CD14-positive monocyte (primary cell): ENCODE measurements at regions not wholly inside any gene's neighbourhood (a gene's known extent, or its start where the extent isn't known, plus 50 kb on each side); places are given as distances from the start of the nearest gene placed in this dataset.

Experiments
- DNase-seq, 3 donors: peaks; one replicate each; pipeline ENCODE4 v3.0.0-alpha.2; 2011 to 2022
- H2AFZ ChIP-seq: 2 replicates; pipeline ENCODE4 v1.6.0; 2012; ENCODE audit warnings: mild to moderate bottlenecking, low read depth, low read length, inconsistent platforms; ENCODE audit not compliant: insufficient read depth, poor library complexity, severe bottlenecking
- H3K27ac ChIP-seq, 2 donors: 1 replicate in 1 of 2; 2 replicates in 1 of 2; pipeline ENCODE4 v1.5.1; 2012 to 2013; ENCODE audit warnings: low read length in 2 of 2, control low read depth in 1 of 2, inconsistent platforms in 1 of 2, low read depth in 1 of 2, mild to moderate bottlenecking in 1 of 2
- H3K27me3 ChIP-seq, 2 donors: one replicate each; pipeline versions ENCODE4 v1.6.0 to v1.6.1; 2011 to 2013; ENCODE audit warnings: low read length in 2 of 2; ENCODE audit not compliant: control insufficient read depth in 2 of 2, insufficient read depth in 2 of 2
- H3K36me3 ChIP-seq, 2 donors: replicated peaks in 1 of 2; 1 replicate in 1 of 2; 2 replicates in 1 of 2; pipeline versions ENCODE4 v1.5.1 to v1.6.1; 2012 to 2013; ENCODE audit warnings: low read length in 2 of 2, control low read depth in 1 of 2, inconsistent platforms in 1 of 2, mild to moderate bottlenecking in 1 of 2; ENCODE audit not compliant: insufficient read depth in 2 of 2, control insufficient read depth in 1 of 2
- H3K4me1 ChIP-seq, 2 donors: 1 replicate in 1 of 2; 2 replicates in 1 of 2; pipeline versions ENCODE4 v1.5.1 to v1.6.1; 2012 to 2013; ENCODE audit warnings: low read length in 2 of 2, control low read depth in 1 of 2, inconsistent platforms in 1 of 2, mild to moderate bottlenecking in 1 of 2, moderate library complexity in 1 of 2; ENCODE audit not compliant: insufficient read depth in 2 of 2, control insufficient read depth in 1 of 2
- H3K4me2 ChIP-seq: replicated peaks from 2 replicates; pipeline ENCODE3; 2012; ENCODE audit warnings: low read length, moderate library complexity, mild to moderate bottlenecking; ENCODE audit not compliant: poor library complexity, severe bottlenecking; ENCODE audit errors: extremely low read depth
- H3K4me3 ChIP-seq, 3 experiments: fragments of 200-600 bp in 1 of 3; sonication (generic) in 1 of 3; replicated peaks in 1 of 3; 1 replicate in 2 of 3; 2 replicates in 1 of 3; pipeline ENCODE4 v1.5.1; 2011 to 2013; ENCODE audit warnings: low read length in 3 of 3, mild to moderate bottlenecking in 3 of 3, control low read depth in 2 of 3, low read depth in 2 of 3, inconsistent platforms in 1 of 3, moderate library complexity in 1 of 3
- H3K79me2 ChIP-seq: 2 replicates; pipeline ENCODE4 v1.6.0; 2012; ENCODE audit warnings: mild to moderate bottlenecking, control low read depth, inconsistent platforms, low read length, moderate library complexity; ENCODE audit not compliant: insufficient read depth
- H3K9ac ChIP-seq: 2 replicates; pipeline ENCODE4 v1.6.0; 2017; ENCODE audit warnings: low read length, mild to moderate bottlenecking; ENCODE audit not compliant: insufficient read depth, poor library complexity, severe bottlenecking
- H3K9me3 ChIP-seq, 2 donors: replicated peaks in 1 of 2; 1 replicate in 1 of 2; 2 replicates in 1 of 2; pipeline versions ENCODE4 v1.5.1 to v1.6.1; 2012 to 2013; ENCODE audit warnings: low read length in 2 of 2, control low read depth in 1 of 2; ENCODE audit not compliant: control insufficient read depth in 1 of 2, insufficient read depth in 1 of 2
- H4K20me1 ChIP-seq: 2 replicates; pipeline ENCODE4 v1.6.0; 2012; ENCODE audit warnings: mild to moderate bottlenecking, low read length, control low read depth, moderate library complexity; ENCODE audit not compliant: insufficient read depth
- H3K27ac Mint-ChIP-seq, 7 donors: one replicate each; pipeline ENCODE4 v1.8.0; 2020; ENCODE audit warnings: mild to moderate bottlenecking in 7 of 7, mixed read lengths in 7 of 7, moderate library complexity in 6 of 7, inconsistent platforms in 2 of 7
- H3K27me3 Mint-ChIP-seq, 3 donors: one replicate each; pipeline ENCODE4 v1.8.0; 2021 to 2022; ENCODE audit warnings: low read depth in 3 of 3, mild to moderate bottlenecking in 3 of 3, mixed read lengths in 3 of 3, moderate library complexity in 3 of 3, inconsistent platforms in 1 of 3
- H3K36me3 Mint-ChIP-seq, 2 donors: one replicate each; pipeline ENCODE4 v1.8.0; 2020; ENCODE audit warnings: mixed read lengths in 2 of 2, inconsistent platforms in 1 of 2, mild to moderate bottlenecking in 1 of 2
- H3K4me1 Mint-ChIP-seq: one replicate; pipeline ENCODE4 v1.8.0; 2020; ENCODE audit warnings: mild to moderate bottlenecking, mixed read lengths
- H3K4me3 Mint-ChIP-seq, 2 donors: one replicate each; pipeline ENCODE4 v1.8.0; 2020; ENCODE audit warnings: mild to moderate bottlenecking in 2 of 2, mixed read lengths in 2 of 2, moderate library complexity in 1 of 2
- H3K9me3 Mint-ChIP-seq, 7 donors: one replicate each; pipeline ENCODE4 v1.8.0; 2020 to 2022; ENCODE audit warnings: mixed read lengths in 7 of 7, mild to moderate bottlenecking in 6 of 7, moderate library complexity in 6 of 7, inconsistent platforms in 2 of 7
- WGBS: methylation state at CpG from one replicate; pipeline ENCODE4 v1.1.5; 2013; ENCODE audit warnings: missing lambda C conversion rate; ENCODE audit not compliant: insufficient coverage; 5-methylcytosine and 5-hydroxymethylcytosine counted together
- intact Hi-C, 2 donors: fragments of 100-400 bp; cut with micrococcal nuclease; formaldehyde crosslinking; loops; one replicate each; pipeline versions ENCODE4 v1.15.0 to v1.15.1; 2023
- TF ChIP-seq, protein P1 (sequence below): fragments of 200-600 bp; IDR thresholded peaks from one replicate; pipeline ENCODE4 v1.8.0; 2022; ENCODE audit warnings: antibody characterized with exemption, mild to moderate bottlenecking

DNA sequence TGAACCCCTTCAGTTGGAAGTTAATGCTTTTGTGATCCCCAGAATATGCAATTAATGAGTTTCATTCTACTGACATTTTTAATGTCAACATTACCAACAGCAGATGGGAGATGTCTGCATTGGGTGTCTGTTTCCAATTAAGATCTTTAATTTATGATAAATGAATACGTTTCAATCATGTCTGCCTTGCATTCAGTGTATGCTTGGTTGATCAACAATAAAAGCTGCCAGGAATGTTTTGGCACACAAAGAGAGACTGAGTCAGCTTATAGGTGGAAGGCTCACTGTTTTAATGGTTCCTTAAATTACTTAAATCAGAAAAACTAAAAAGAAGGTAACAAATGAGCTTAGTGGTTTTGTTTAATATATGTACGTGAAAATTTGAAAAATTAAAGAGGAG, 359.9 kb upstream of the CNKSR2 start:
- no peaks in the 10 kb centered on the region for H3K79me2 ChIP-seq
- Mint-ChIP-seq H3K4me1 (no peaks in the 10 kb centered on the region), H3K4me3 (no peak overlapping the region), H3K36me3 (no peaks in the 10 kb centered on the region), H3K27me3 (peaks cover 0 to 3% (median 0%) of the 10 kb centered on the region in 3 donors), H3K27ac (no peak overlapping the region), H3K9me3 (peaks cover 0 to 5% (median 1%) of the 10 kb centered on the region in 7 donors)
- H3K27me3 ChIP-seq: no peaks in the 10 kb centered on the region
- H3K36me3 ChIP-seq: no peaks in the 10 kb centered on the region
- no peak for DNase-seq
- TF ChIP-seq, protein P1, sequence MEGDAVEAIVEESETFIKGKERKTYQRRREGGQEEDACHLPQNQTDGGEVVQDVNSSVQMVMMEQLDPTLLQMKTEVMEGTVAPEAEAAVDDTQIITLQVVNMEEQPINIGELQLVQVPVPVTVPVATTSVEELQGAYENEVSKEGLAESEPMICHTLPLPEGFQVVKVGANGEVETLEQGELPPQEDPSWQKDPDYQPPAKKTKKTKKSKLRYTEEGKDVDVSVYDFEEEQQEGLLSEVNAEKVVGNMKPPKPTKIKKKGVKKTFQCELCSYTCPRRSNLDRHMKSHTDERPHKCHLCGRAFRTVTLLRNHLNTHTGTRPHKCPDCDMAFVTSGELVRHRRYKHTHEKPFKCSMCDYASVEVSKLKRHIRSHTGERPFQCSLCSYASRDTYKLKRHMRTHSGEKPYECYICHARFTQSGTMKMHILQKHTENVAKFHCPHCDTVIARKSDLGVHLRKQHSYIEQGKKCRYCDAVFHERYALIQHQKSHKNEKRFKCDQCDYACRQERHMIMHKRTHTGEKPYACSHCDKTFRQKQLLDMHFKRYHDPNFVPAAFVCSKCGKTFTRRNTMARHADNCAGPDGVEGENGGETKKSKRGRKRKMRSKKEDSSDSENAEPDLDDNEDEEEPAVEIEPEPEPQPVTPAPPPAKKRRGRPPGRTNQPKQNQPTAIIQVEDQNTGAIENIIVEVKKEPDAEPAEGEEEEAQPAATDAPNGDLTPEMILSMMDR: no peak
- H4K20me1 ChIP-seq: no peaks in the 10 kb centered on the region
- H3K9me3 ChIP-seq: no peaks in the 10 kb centered on the region
- no CpG with 5 or more reads among the region's 2 CpGs for WGBS
- intact Hi-C loops: no loop called here
- H3K4me2 ChIP-seq: no peak overlapping the region
- no peak overlapping the region for H3K27ac ChIP-seq
- H3K9ac ChIP-seq: no peak overlapping the region
- no peak overlapping the region for H3K4me3 ChIP-seq
- H3K4me1 ChIP-seq: no peaks in the 10 kb centered on the region
- no peak overlapping the region for H2AFZ ChIP-seq

DNA sequence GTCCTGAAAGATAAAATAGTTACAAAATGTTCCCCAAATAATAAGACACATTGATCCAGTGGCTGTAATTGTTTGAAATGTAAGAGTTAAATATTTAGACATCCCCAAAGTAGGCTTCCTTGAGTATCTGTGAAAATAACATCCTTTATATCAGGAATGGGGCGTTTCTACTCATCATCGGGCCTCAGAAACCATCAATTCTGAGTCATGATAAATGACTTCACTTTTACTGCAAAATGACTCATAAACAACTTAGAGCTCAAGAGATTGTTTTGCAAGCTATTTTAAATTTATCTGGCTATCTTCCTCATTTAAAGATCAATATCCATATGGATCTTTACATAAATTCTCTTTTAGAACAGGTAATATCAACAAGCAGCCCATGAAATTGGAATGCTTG, 369.4 kb upstream of the CNKSR2 start:
- Histone ChIP-seq H3K36me3 (no peaks in the 10 kb centered on the region), H3K27me3 (no peaks in the 10 kb centered on the region), H3K9ac (no peak overlapping the region), H3K79me2 (no peaks in the 10 kb centered on the region), H3K9me3 (no peaks in the 10 kb centered on the region), H3K4me3 (no peak overlapping the region), H3K4me2 (no peak overlapping the region), H3K4me1 (no peaks in the 10 kb centered on the region), H3K27ac (no peak overlapping the region), H4K20me1 (no peaks in the 10 kb centered on the region), H2AFZ (no peak overlapping the region)
- H3K4me1 Mint-ChIP-seq: no peaks in the 10 kb centered on the region
- no CpG with 5 or more reads among the region's 2 CpGs for WGBS
- no peak overlapping the region for H3K27ac Mint-ChIP-seq
- H3K9me3 Mint-ChIP-seq: peaks cover 0 to 2% (median 0%) of the 10 kb centered on the region in 7 donors
- H3K4me3 Mint-ChIP-seq: no peak overlapping the region
- no peak for DNase-seq
- intact Hi-C loops: no loop called here
- TF ChIP-seq, protein P1: no peak
- no peaks in the 10 kb centered on the region for H3K36me3 Mint-ChIP-seq
- H3K27me3 Mint-ChIP-seq: no peaks in the 10 kb centered on the region
